Large intestine (tissue), 3 donors: ENCODE measurements at regions not wholly inside any gene's neighbourhood (a gene's known extent, or its start where the extent isn't known, plus 50 kb on each side); places are given as distances from the start of the nearest gene placed in this dataset.

Experiments used
- DNase-seq, 2 donors: peaks; one replicate each; pipeline versions ENCODE4 v3.0.0 to v3.0.0-alpha.2; 2013
- H3K27ac ChIP-seq: one replicate; pipeline ENCODE4 v1.5.1; 2013; ENCODE audit warnings: low read length
- H3K27me3 ChIP-seq: 2 replicates; pipeline ENCODE4 v1.6.1; 2013; ENCODE audit warnings: low read length; ENCODE audit not compliant: control insufficient read depth, insufficient read depth
- H3K36me3 ChIP-seq: 2 replicates; pipeline ENCODE4 v1.6.1; 2013; ENCODE audit warnings: low read length; ENCODE audit not compliant: control insufficient read depth, insufficient read depth
- H3K4me1 ChIP-seq: one replicate; pipeline ENCODE4 v1.6.1; 2013; ENCODE audit warnings: low read length; ENCODE audit not compliant: control insufficient read depth, insufficient read depth
- H3K4me3 ChIP-seq: one replicate; pipeline ENCODE4 v1.5.1; 2013; ENCODE audit warnings: low read length
- H3K9me3 ChIP-seq: one replicate; pipeline ENCODE4 v1.6.1; 2013; ENCODE audit warnings: mild to moderate bottlenecking, low read depth, low read length, moderate library complexity; ENCODE audit not compliant: control insufficient read depth
- WGBS: methylation state at CpG from one replicate; pipeline ENCODE4 v1.1.5; 2013; ENCODE audit warnings: low lambda C conversion rate; ENCODE audit not compliant: insufficient coverage; 5-methylcytosine and 5-hydroxymethylcytosine counted together

- Histone ChIP-seq H3K36me3 (no peaks in the 10 kb centered on the region), H3K4me3 (no peak overlapping the region), H3K27me3 (peaks cover 15% of the 10 kb centered on the region), H3K27ac (no peak overlapping the region), H3K4me1 (peaks cover 3% of the 10 kb centered on the region), H3K9me3 (peaks cover 4% of the 10 kb centered on the region)
- DNase-seq, result no peak
- WGBS, result no CpG with 5 or more reads among the region's 11 CpGs
These were observed 284.1 kb upstream of the TNRC6C start for GRCh38 chr17:77674358-77674757.

GRCh38 chr17:77675411-77675810 is 283.1 kb upstream of the TNRC6C start:
- Histone ChIP-seq H3K36me3 (no peaks in the 10 kb centered on the region), H3K27ac (no peak overlapping the region), H3K4me3 (no peak overlapping the region), H3K27me3 (peaks cover 15% of the 10 kb centered on the region), H3K9me3 (no peaks in the 10 kb centered on the region), H3K4me1 (peaks cover 3% of the 10 kb centered on the region)
- WGBS, result no CpG with 5 or more reads among the region's 8 CpGs
- DNase-seq, result no peak

GRCh38 chr17:77675816-77676215 is 282.7 kb upstream of the TNRC6C start:
- DNase-seq, result no peak
- H3K4me3 ChIP-seq, result no peak overlapping the region
- H3K27ac ChIP-seq, result no peak overlapping the region
- no peaks in the 10 kb centered on the region for H3K9me3 ChIP-seq
- no peaks in the 10 kb centered on the region for H3K36me3 ChIP-seq
- H3K27me3 ChIP-seq, result peaks cover 15% of the 10 kb centered on the region
- WGBS, result no CpG with 5 or more reads among the region's 5 CpGs
- H3K4me1 ChIP-seq, result peaks cover 3% of the 10 kb centered on the region

- no CpG with 5 or more reads among the region's 23 CpGs for WGBS
- no peaks in the 10 kb centered on the region for H3K9me3 ChIP-seq
- peaks cover 15% of the 10 kb centered on the region for H3K27me3 ChIP-seq
- H3K4me3 ChIP-seq, result no peak overlapping the region
- peaks cover 3% of the 10 kb centered on the region for H3K4me1 ChIP-seq
- H3K36me3 ChIP-seq, result no peaks in the 10 kb centered on the region
- no peak overlapping the region for H3K27ac ChIP-seq
- DNase-seq, result no peak
These were observed 282.3 kb upstream of the TNRC6C start for GRCh38 chr17:77676237-77676661.

- DNase-seq, result no peak
- H3K4me3 ChIP-seq, result no peak overlapping the region
- no peaks in the 10 kb centered on the region for H3K36me3 ChIP-seq
- no peak overlapping the region for H3K27ac ChIP-seq
- WGBS, result no CpG with 5 or more reads among the region's 4 CpGs
- peaks cover 3% of the 10 kb centered on the region for H3K4me1 ChIP-seq
- no peaks in the 10 kb centered on the region for H3K9me3 ChIP-seq
- H3K27me3 ChIP-seq, result peaks cover 15% of the 10 kb centered on the region
These were observed 281.3 kb upstream of the TNRC6C start for GRCh38 chr17:77677211-77677610.

GRCh38 chr17:77677630-77678029 is 280.9 kb upstream of the TNRC6C start:
- Histone ChIP-seq H3K36me3 (no peaks in the 10 kb centered on the region), H3K4me3 (no peak overlapping the region), H3K27ac (no peak overlapping the region), H3K4me1 (peaks cover 3% of the 10 kb centered on the region), H3K9me3 (no peaks in the 10 kb centered on the region), H3K27me3 (peaks cover 15% of the 10 kb centered on the region)
- WGBS, result 80% methylated on average over 2 of the region's 13 CpGs
- DNase-seq, result no peak

- no peak for DNase-seq
- Histone ChIP-seq H3K4me1 (peaks cover 3% of the 10 kb centered on the region), H3K27me3 (peaks cover 15% of the 10 kb centered on the region), H3K4me3 (no peak overlapping the region), H3K36me3 (no peaks in the 10 kb centered on the region), H3K27ac (no peak overlapping the region), H3K9me3 (no peaks in the 10 kb centered on the region)
- 95% methylated on average over 4 of the region's 9 CpGs for WGBS
These were observed 278.9 kb upstream of the TNRC6C start for GRCh38 chr17:77679589-77679988.

- Histone ChIP-seq H3K36me3 (no peaks in the 10 kb centered on the region), H3K4me1 (peaks cover 3% of the 10 kb centered on the region), H3K27ac (no peak overlapping the region), H3K27me3 (peaks cover 9% of the 10 kb centered on the region), H3K9me3 (no peaks in the 10 kb centered on the region), H3K4me3 (no peak overlapping the region)
- DNase-seq, result peak; percentile 24 to 47
- 40% methylated on average over 1 of the region's 8 CpGs for WGBS
These were observed 276.6 kb upstream of the TNRC6C start for GRCh38 chr17:77681861-77682260.

- no peaks in the 10 kb centered on the region for H3K36me3 ChIP-seq
- H3K9me3 ChIP-seq, result no peaks in the 10 kb centered on the region
- H3K27ac ChIP-seq, result no peak overlapping the region
- DNase-seq, result no peak
- no peaks in the 10 kb centered on the region for H3K4me1 ChIP-seq
- WGBS, result no CpG with 5 or more reads among the region's 15 CpGs
- H3K27me3 ChIP-seq, result peaks cover under 1% of the 10 kb centered on the region
- H3K4me3 ChIP-seq, result no peak overlapping the region
These were observed 273.4 kb upstream of the TNRC6C start for GRCh38 chr17:77684803-77685798.

- Histone ChIP-seq H3K36me3 (no peaks in the 10 kb centered on the region), H3K27me3 (peaks cover 8% of the 10 kb centered on the region), H3K4me3 (no peak overlapping the region), H3K9me3 (no peaks in the 10 kb centered on the region), H3K4me1 (no peaks in the 10 kb centered on the region), H3K27ac (no peak overlapping the region)
- WGBS, result 100% methylated on average over 2 of the region's 3 CpGs
- DNase-seq, result no peak
These were observed 272.5 kb upstream of the TNRC6C start for GRCh38 chr17:77685881-77686486.
